HG02870 (cell line): ENCODE measurements at regions not wholly inside any gene's neighbourhood (a gene's known extent, or its start where the extent isn't known, plus 50 kb on each side); places are given as distances from the start of the nearest gene placed in this dataset.

Source experiments
- ATAC-seq: cut with Tn5 transposase; IDR thresholded peaks from one replicate; pipeline ENCODE4 v1.9.1; 2021; ENCODE audit warnings: mild to moderate bottlenecking, moderate library complexity; ENCODE audit not compliant: unreplicated experiment

DNA sequence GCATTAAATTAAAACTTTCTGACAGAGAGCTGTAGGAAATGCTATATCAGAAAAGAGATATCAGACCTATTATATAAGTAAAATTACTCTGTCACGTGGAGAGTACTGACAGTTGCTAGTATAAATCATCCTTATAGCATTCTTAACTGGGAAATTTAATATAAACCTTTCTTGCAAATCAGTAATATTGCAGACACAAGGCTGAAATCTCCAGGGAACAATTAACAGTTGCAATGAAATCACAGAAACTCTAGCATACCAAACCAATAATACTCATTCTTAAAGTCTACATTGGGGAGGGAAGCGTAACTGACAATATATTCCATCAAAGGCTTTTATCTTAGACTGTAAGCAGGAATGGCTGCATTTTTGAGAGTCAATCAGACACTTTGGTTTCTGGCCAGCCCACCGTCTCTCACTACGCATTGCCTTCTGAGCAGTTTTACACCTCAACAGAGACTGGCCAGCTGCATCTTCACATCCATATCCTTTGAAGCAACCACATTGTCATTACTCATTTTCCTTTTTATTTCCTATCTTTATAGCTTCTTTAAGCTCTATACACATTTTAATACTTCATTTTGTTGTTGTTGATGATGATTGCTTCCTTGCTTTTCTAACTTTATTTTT is 536.0 kb upstream of the CDH2 start:
- no peak for ATAC-seq

DNA sequence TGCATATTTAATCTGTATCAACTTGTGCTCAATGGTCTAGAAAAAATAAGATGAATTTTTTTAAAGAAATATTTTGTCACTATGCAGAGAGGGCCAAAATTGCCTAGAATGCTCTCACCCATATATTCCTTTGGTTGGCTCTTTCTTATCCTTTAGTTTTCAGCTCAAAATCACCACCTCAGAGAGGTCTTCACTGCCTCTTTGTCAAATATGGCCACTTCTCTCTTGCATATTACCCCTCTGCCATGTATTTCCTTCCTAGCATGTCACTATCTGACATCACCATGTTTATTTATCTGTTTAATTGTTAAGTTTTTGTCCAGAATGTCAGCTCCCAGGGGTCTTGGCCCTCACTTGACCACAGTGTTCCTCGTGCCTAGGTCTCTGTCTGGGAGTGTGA is 535.2 kb upstream of the CDH2 start:
- no peak for ATAC-seq

GRCh38 chr18:28711096-28711495 is 534.2 kb upstream of the CDH2 start:
- no peak for ATAC-seq

- ATAC-seq = no peak
Observed at GRCh38 chr18:28707006-28707405, 530.1 kb upstream of the CDH2 start.

- ATAC-seq = no peak
Observed at GRCh38 chr18:28706397-28706796, 529.5 kb upstream of the CDH2 start.

DNA sequence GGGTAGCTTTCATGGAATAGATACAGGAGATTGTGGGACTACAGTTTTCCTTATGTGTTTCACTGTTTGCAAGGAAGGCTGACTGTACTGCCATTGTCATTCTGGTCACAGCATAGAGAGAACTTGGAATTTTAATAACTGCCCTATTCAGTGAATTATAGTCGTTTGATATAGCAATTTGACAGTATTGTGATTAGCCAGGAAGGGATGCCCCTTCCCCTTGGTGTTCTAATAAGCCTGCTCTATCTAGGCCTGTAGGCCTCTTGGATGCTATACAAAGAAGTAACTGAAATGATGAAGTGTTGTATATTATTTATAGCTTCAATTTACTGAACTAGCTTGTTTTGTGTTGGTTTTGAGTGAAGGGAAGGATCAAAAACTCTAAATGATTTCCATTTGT is 528.6 kb upstream of the CDH2 start:
- ATAC-seq = no peak

DNA sequence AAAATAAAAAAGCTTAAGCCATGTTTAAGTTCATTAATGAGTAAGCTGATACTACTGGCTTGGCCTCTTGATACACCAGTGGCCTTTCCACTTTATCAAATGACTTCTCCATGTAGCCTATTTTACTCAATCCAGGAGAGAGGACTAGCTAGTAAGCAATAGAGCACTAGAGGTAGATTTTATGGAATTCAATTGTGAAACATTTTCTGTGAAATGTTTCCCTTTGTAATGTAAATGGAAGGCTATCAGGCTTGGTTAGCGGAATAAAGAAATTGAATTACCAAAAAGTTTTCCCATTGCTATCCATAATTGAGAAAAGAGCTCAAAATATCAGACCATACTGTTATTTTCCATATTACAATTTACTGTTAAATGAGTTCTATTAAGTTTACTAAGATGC is 515.4 kb upstream of the CDH2 start:
- ATAC-seq = no peak

DNA sequence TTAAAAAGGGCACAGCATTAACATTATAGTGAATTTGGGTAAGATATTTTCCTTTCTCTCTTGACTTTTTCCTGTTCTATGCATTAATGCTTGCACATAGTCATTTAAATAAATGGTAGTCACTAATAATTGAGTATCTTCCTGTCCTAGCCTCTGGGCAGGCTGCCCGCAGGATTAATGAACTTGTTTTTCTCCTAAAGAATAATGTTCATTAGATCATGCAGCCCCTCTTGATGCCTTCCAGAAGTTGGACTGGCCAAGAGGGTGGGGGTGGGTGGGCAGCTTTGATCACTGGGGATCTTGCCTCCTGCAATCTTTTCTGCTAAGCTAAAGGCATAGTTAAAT is 514.5 kb upstream of the CDH2 start:
- ATAC-seq = no peak

GRCh38 chr18:28690836-28691495 is 514.0 kb upstream of the CDH2 start:
- ATAC-seq = no peak

DNA sequence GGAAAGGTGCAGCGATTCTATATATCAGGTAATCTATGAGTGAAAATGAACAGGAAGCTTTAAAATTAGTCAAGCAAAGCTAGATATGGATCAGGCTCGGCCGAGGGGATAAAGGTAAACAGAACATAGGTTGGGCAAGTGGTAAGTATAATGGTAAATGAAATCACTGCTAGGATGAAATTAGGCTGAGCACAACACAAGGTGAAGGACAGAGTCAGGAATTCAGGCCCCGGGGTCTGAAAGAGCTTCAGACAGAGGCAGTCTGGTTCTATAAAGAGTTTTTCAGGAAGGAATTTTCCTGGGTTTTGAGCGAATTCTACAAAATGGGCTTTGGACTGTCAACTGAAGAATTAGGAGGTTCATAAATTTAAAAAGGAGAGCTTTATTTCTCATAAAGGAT is 513.2 kb upstream of the CDH2 start:
- no peak for ATAC-seq

DNA sequence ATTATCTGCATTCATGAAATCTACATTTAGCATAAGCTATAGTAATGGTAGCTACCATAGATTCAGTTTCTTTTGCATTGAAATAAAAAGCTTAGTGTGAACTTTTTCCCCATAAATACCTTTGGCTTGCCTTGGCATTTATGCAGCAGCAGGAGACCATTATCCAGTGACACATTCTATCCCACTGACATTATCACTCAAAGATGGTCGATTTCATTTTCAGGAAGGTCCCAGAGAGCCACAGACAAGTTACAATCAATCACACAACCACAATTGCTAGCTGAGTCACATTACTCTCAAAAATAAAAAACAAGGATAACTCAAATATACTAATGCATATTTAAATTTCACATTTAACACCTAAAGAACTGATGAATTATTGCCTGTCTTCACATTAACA is 512.7 kb upstream of the CDH2 start:
- ATAC-seq = no peak

DNA sequence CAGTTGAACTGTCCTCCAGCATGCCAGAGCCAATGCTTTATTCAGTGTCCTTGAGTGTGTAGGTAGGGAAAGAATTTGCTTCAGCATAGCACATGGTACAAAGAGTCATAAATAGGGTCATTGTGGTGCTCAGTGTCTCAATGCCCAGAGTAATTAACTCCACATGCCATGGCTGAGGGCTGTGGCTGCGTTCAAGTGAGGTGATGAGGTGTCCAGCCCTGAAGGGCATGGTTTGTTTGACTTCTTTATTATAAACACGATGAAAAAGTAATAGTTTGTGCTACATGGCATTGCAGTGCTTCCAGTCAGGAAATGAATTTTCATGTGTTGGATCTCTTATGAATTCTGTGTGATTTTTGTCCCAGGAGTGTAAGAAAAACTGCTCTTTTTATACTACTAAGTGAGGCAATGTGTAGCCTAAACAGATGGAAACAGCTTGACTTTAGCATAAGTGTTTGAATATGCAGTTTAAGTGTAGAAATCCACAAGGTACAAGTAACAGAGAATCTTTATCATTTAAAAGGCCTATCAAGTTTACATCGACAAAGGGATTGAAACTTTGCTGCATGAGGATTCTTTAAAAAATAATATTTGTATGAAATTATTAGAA is 507.9 kb upstream of the CDH2 start:
- no peak for ATAC-seq

- ATAC-seq = no peak
Observed at GRCh38 chr18:28682912-28683311, 506.0 kb upstream of the CDH2 start.

DNA sequence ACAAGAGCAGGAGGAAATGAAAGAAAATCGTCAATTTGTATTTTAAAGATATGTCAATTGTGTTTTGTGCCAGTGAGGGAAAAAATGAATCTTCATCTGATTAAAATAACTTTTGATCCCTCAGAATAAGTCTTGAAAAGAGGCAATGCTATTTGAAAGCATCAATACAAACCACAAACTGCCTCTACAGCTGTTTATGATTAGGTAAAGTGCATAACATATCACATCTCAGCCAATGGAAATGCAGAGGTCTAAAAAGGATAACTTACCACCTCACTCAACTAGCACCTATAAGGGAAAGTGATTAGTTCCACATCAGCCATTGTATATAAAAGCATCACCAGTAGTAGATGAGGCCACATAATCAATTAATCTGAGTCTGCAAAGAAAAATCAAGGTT is 492.2 kb upstream of the CDH2 start:
- ATAC-seq = no peak

GRCh38 chr18:28666216-28666615 is 489.3 kb upstream of the CDH2 start:
- no peak for ATAC-seq

DNA sequence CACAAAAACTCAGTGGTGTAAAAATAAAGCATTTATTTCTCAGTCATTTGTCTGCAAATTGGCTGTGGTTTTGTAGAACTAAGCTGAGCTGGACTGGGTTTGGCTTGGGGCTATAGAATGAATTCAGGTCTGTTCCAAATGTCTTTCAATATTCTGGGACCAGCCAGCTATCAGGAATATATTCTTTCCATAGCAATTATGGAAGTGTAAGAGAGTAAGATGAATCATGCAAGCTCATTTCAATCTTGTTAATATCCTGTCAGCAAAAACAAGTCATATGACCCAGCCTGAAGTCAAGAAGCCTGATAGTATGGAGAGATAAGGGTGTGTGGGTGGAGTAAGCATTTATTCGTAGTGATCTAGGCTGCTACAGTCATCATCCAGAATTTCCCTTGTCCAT is 481.0 kb upstream of the CDH2 start:
- ATAC-seq = no peak

DNA sequence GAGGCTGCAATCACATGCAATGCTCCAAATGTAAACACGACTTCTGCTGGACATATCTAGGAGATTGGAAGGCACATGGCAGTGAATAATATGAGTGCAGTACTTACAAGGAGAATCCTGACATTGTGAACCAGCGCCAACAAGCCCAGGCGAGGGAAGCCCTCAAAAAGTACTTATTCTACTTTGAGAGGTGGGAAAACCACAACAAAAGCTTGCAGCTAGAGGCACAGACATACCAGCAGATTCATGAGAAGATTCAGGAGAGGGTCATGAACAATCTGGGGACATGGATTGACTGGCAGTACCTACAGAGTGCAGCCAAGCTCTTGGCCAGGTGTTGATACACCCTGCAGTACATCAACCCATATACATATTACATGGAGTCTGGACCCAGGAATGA is 475.7 kb upstream of the CDH2 start:
- no peak for ATAC-seq

DNA sequence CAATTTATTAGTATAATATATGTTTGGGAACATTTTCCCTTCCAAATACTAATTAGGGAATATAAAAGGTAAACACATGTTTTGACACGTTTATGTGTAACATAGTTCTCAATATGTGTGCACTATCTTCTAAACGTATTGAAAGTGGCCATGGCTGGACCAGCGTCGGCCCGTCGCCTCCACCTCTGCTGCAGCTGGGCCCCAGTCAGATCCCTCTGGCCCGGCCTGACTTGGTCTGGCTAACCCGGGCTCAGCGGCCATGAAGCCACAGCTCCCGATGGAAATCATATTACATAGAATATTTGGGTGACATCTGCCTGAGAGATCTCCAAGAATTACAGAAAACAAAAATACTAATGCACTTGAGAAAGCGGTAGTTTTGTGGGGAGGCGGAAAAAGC is 474.4 kb upstream of the CDH2 start:
- ATAC-seq = no peak

GRCh38 chr18:28650860-28651259 is 473.9 kb upstream of the CDH2 start:
- ATAC-seq = no peak

- ATAC-seq = no peak
Observed at GRCh38 chr18:28647961-28648360, 471.0 kb upstream of the CDH2 start.

DNA sequence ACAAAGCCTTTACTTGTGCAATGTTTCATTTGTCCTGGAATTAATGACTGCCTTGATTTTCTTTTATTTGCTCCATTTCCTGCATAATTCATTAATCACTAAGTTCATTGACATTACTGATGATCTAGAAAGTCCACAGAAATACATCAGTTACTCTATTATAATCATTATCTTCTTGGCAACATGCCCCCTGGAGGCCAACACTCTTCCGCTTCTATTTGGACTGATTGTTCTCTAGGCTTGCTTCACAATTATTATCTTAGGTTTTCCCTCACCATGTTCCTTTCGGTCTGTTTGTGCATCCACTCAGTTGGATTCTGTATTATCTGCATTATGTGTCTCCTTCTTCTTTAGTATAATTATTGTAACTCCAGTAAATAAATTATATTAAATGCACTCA is 461.0 kb upstream of the CDH2 start:
- ATAC-seq = no peak

DNA sequence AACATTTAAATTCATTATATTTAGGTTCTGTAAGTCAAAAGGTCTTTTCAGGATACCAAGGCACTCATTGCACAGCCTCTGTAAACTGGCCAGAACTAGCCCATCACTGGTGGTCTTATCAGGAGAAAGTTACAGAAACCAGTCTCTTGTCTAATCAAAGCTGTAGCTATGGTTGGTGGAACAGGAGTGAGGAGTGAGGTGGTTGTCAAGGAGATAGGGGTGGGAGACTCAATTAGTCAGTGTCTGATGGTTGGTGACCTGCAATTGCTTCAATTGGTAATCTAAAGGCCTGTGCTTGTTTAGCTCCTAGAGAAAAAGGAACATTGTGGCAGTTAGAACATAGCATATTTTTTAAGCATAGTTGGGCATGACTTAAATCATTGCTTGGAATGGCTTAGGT is 458.6 kb upstream of the CDH2 start:
- no peak for ATAC-seq

DNA sequence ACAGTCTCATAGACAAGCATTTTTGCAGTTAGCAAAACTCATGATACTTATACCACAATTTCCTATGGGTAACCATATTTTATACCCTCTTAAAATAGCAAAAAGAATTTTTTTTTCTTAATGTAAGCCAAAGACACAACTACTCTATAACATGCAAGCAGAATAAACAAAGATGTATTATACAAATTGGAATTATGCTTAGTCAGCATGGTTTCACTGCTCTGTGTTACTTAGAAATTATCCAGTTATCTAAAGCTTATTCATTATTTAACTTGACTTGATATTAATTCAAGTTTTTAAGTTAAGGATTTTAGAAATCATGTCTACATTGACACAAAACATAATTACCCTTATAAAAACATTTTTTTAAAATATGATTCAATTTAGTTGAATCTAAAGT is 449.8 kb upstream of the CDH2 start:
- no peak for ATAC-seq
